ENCODE measurements at regions not wholly inside any gene's neighbourhood (a gene's known extent, or its start where the extent isn't known, plus 50 kb on each side); places are given as distances from the start of the nearest gene placed in this dataset.
"Not testable (repeated sequence)": the region's sequence is repeated elsewhere in the genome, so short reads cannot be mapped to it uniquely, and the experiment has no call there.

GRCh38 chr2:43070676-43071502, 155.5 kb downstream of the ZFP36L2 start:
- Histone ChIP-seq H3K4me1 (ENCODE audit: control insufficient read depth, insufficient read depth, low read length) (peaks cover 47% of the 10 kb centered on the region), H3K36me3 (ENCODE audit: insufficient read depth, low read length) (no peaks in the 10 kb centered on the region), H3K9me3 (replicated peaks; ENCODE audit: low read length) (no peaks in the 10 kb centered on the region), H3K4me3 (ENCODE audit: low read length) (no peak overlapping the region), H3K27me3 (ENCODE audit: control insufficient read depth, insufficient read depth, low read length) (no peaks in the 10 kb centered on the region), H3K9ac (ENCODE audit: low read depth, low read length) (peak overlapping the region; percentile 45), H3K4me2 (ENCODE audit: low read length) (peak overlapping the region; percentile 14)

GRCh38 chr2:43070030-43070429, 156.4 kb downstream of the ZFP36L2 start:
- Histone ChIP-seq H3K4me3 (ENCODE audit: low read length) (no peak overlapping the region), H3K27me3 (ENCODE audit: control insufficient read depth, insufficient read depth, low read length) (no peaks in the 10 kb centered on the region), H3K4me2 (ENCODE audit: low read length) (no peak overlapping the region), H3K4me1 (ENCODE audit: control insufficient read depth, insufficient read depth, low read length) (peaks cover 40% of the 10 kb centered on the region), H3K9me3 (replicated peaks; ENCODE audit: low read length) (no peaks in the 10 kb centered on the region), H3K36me3 (ENCODE audit: insufficient read depth, low read length) (no peaks in the 10 kb centered on the region), H3K9ac (ENCODE audit: low read depth, low read length) (no peak overlapping the region)

GRCh38 chr2:43068631-43069517, 157.5 kb downstream of the ZFP36L2 start:
- no peak overlapping the region for H3K4me3 ChIP-seq (ENCODE audit: low read length)
- H3K27me3 ChIP-seq (ENCODE audit: control insufficient read depth, insufficient read depth, low read length) = no peaks in the 10 kb centered on the region
- H3K4me1 ChIP-seq (ENCODE audit: control insufficient read depth, insufficient read depth, low read length) = peaks cover 29% of the 10 kb centered on the region
- H3K9ac ChIP-seq (ENCODE audit: low read depth, low read length) = no peak overlapping the region
- no peak overlapping the region for H3K4me2 ChIP-seq (ENCODE audit: low read length)
- no peaks in the 10 kb centered on the region for H3K36me3 ChIP-seq (ENCODE audit: insufficient read depth, low read length)
- no peaks in the 10 kb centered on the region for H3K9me3 ChIP-seq (replicated peaks; ENCODE audit: low read length)

- H3K4me3 ChIP-seq (ENCODE audit: low read length) = no peak overlapping the region
- no peaks in the 10 kb centered on the region for H3K27me3 ChIP-seq (ENCODE audit: control insufficient read depth, insufficient read depth, low read length)
- H3K4me2 ChIP-seq (ENCODE audit: low read length) = no peak overlapping the region
- no peaks in the 10 kb centered on the region for H3K9me3 ChIP-seq (replicated peaks; ENCODE audit: low read length)
- H3K4me1 ChIP-seq (ENCODE audit: control insufficient read depth, insufficient read depth, low read length) = peaks cover 21% of the 10 kb centered on the region
- H3K36me3 ChIP-seq (ENCODE audit: insufficient read depth, low read length) = no peaks in the 10 kb centered on the region
- no peak overlapping the region for H3K9ac ChIP-seq (ENCODE audit: low read depth, low read length)
Measured at GRCh38 chr2:43068041-43068533, 158.3 kb downstream of the ZFP36L2 start.

- Histone ChIP-seq H3K4me1 (ENCODE audit: control insufficient read depth, insufficient read depth, low read length) (peaks cover 21% of the 10 kb centered on the region), H3K4me3 (ENCODE audit: low read length) (no peak overlapping the region), H3K9me3 (replicated peaks; ENCODE audit: low read length) (no peaks in the 10 kb centered on the region)
Measured at GRCh38 chr2:43067254-43068040, 159.0 kb downstream of the ZFP36L2 start.

GRCh38 chr2:43066541-43067253, 159.7 kb downstream of the ZFP36L2 start:
- H3K4me3 ChIP-seq (ENCODE audit: low read length); H3K27me3 ChIP-seq (ENCODE audit: control insufficient read depth, insufficient read depth, low read length); H3K36me3 ChIP-seq (ENCODE audit: insufficient read depth, low read length); H3K9me3 ChIP-seq (replicated peaks; ENCODE audit: low read length); H3K9ac ChIP-seq (ENCODE audit: low read depth, low read length); H3K4me2 ChIP-seq (ENCODE audit: low read length): not testable (repeated sequence)
- peaks cover 14% of the 10 kb centered on the region for H3K4me1 ChIP-seq (ENCODE audit: control insufficient read depth, insufficient read depth, low read length)

More at GRCh38 chr2:43067254-43068040, 159.0 kb downstream of the ZFP36L2 start:
- H3K36me3 ChIP-seq (ENCODE audit: insufficient read depth, low read length) = no peaks in the 10 kb centered on the region
- no peak overlapping the region for H3K9ac ChIP-seq (ENCODE audit: low read depth, low read length)
- no peaks in the 10 kb centered on the region for H3K27me3 ChIP-seq (ENCODE audit: control insufficient read depth, insufficient read depth, low read length)
- H3K4me2 ChIP-seq (ENCODE audit: low read length) = no peak overlapping the region

- H3K9me3 ChIP-seq (replicated peaks; ENCODE audit: low read length) = no peaks in the 10 kb centered on the region
- peaks cover 6% of the 10 kb centered on the region for H3K4me1 ChIP-seq (ENCODE audit: control insufficient read depth, insufficient read depth, low read length)
- no peaks in the 10 kb centered on the region for H3K36me3 ChIP-seq (ENCODE audit: insufficient read depth, low read length)
- H3K4me2 ChIP-seq (ENCODE audit: low read length) = no peak overlapping the region
- no peak overlapping the region for H3K4me3 ChIP-seq (ENCODE audit: low read length)
- H3K9ac ChIP-seq (ENCODE audit: low read depth, low read length) = no peak overlapping the region
- H3K27me3 ChIP-seq (ENCODE audit: control insufficient read depth, insufficient read depth, low read length) = no peaks in the 10 kb centered on the region
Measured at GRCh38 chr2:43065871-43066270, 160.5 kb downstream of the ZFP36L2 start.

- Histone ChIP-seq H3K9ac (ENCODE audit: low read depth, low read length) (no peak overlapping the region), H3K27me3 (ENCODE audit: control insufficient read depth, insufficient read depth, low read length) (no peaks in the 10 kb centered on the region), H3K4me2 (ENCODE audit: low read length) (no peak overlapping the region), H3K9me3 (replicated peaks; ENCODE audit: low read length) (no peaks in the 10 kb centered on the region), H3K4me3 (ENCODE audit: low read length) (no peak overlapping the region), H3K36me3 (ENCODE audit: insufficient read depth, low read length) (no peaks in the 10 kb centered on the region), H3K4me1 (ENCODE audit: control insufficient read depth, insufficient read depth, low read length) (peaks cover 3% of the 10 kb centered on the region)
Measured at GRCh38 chr2:43065036-43065435, 161.4 kb downstream of the ZFP36L2 start.

GRCh38 chr2:43063096-43063495, 163.3 kb downstream of the ZFP36L2 start:
- H3K27me3 ChIP-seq (ENCODE audit: control insufficient read depth, insufficient read depth, low read length); H3K9me3 ChIP-seq (replicated peaks; ENCODE audit: low read length); H3K36me3 ChIP-seq (ENCODE audit: insufficient read depth, low read length); H3K4me3 ChIP-seq (ENCODE audit: low read length); H3K4me2 ChIP-seq (ENCODE audit: low read length); H3K9ac ChIP-seq (ENCODE audit: low read depth, low read length): not testable (repeated sequence)
- peaks cover 10% of the 10 kb centered on the region for H3K4me1 ChIP-seq (ENCODE audit: control insufficient read depth, insufficient read depth, low read length)

- Histone ChIP-seq H3K27me3 (ENCODE audit: control insufficient read depth, insufficient read depth, low read length) (no peaks in the 10 kb centered on the region), H3K36me3 (ENCODE audit: insufficient read depth, low read length) (no peaks in the 10 kb centered on the region), H3K9me3 (replicated peaks; ENCODE audit: low read length) (no peaks in the 10 kb centered on the region), H3K4me3 (ENCODE audit: low read length) (no peak overlapping the region), H3K4me2 (ENCODE audit: low read length) (no peak overlapping the region), H3K4me1 (ENCODE audit: control insufficient read depth, insufficient read depth, low read length) (peaks cover 10% of the 10 kb centered on the region), H3K9ac (ENCODE audit: low read depth, low read length) (no peak overlapping the region)
Measured at GRCh38 chr2:43062058-43062457, 164.3 kb downstream of the ZFP36L2 start.
